Stimulated activated CD4-positive, alpha-beta T cell treated with anti-CD3 and anti-CD28 coated beads, Interleukin-2, amount 100 ng/mL, for 4 hours (primary cell): ENCODE measurements at regions not wholly inside any gene's neighbourhood (a gene's known extent, or its start where the extent isn't known, plus 50 kb on each side); places are given as distances from the start of the nearest gene placed in this dataset.

Experiments used
- DNase-seq: peaks from one replicate; pipeline ENCODE4 v3.0.0-alpha.2; 2020; ENCODE audit warnings: low read depth

DNA sequence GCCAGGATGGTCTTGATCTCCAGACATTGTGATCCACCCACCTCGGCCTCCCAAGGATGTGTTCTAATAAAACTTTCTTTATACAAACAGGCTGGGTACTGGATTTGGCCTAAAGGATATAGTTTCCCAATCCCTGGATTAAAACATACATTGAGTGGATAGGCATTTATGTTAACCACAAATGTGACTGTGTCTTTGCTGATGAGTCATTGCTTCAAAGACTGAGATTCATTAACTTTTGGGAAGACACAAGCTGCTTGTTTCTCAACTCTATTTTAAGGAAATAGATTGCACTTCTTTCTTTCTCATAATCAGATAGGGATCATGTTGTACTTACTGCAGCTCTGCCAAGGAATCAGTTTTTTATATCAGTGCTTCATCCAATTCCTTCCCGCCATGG lies 131.3 kb upstream of the AGA start:
- DNase-seq: no peak

DNA sequence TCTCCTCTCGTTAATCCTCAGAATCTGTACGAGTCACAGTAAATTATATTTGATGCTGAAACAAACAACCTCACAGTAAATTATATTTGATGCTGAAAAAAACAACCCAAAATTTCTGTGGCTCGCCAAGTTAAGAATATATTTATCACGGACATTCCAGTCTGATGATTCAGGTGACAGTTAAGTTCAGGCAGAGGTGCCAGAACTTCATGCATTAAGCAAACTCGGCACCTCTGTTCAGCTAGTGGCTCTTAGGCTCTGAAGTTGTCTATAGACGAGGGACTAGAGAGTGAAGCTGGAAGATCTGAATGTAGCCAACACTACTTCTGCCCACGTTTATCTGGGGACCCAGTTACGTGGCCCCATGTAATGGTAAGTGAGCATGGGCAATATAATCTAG lies 132.2 kb upstream of the AGA start:
- DNase-seq: no peak

GRCh38 chr4:177579649-177580048 lies 137.4 kb upstream of the AGA start:
- DNase-seq: no peak

GRCh38 chr4:177582992-177583391 lies 140.8 kb upstream of the AGA start:
- DNase-seq: no peak

DNA sequence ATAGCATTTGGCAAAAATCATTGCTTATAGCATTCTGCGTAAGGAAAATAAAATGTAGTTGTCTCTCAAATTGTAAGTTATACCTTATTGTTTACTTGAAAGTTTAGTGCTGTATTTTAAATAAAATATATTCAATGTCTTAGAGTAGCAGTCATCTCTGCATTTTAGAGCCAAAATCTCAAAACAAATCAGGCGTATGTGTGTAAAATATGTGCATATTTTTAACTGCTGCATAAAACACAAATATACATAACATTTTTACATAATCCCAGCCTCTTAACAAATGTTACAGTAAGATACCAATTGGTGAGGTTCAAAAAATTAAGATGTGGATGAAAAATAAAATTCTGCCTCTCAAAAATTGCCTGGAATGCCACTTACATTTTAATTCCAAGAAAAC lies 145.8 kb upstream of the AGA start:
- no peak for DNase-seq

DNA sequence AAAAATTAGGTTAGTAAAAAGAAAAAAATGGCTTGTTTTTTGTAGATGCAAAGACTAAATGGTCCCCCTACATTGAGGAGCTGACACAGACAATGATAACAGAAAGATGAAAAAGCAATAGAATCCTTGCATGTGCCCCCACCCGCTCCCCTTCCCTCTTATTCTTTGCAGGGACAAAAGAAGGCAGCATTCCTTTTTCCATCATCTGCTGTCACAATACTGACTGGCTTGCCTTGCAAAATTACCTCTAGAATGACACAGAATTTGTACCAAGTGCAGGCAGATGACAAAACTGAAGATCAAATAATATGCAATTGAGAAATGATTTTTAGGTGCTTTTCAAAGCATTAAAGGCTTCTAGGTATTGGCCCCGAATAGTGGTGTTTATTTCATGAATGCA lies 153.1 kb upstream of the AGA start:
- no peak for DNase-seq

- peak; percentile 3 for DNase-seq
Observed at GRCh38 chr4:177596035-177596434, 153.8 kb upstream of the AGA start.

GRCh38 chr4:177596991-177597390 lies 154.8 kb upstream of the AGA start:
- no peak for DNase-seq

GRCh38 chr4:177605252-177605651 lies 163.0 kb upstream of the AGA start:
- DNase-seq: no peak

- DNase-seq: no peak
Observed at GRCh38 chr4:177607111-177607573, 164.9 kb upstream of the AGA start.

DNA sequence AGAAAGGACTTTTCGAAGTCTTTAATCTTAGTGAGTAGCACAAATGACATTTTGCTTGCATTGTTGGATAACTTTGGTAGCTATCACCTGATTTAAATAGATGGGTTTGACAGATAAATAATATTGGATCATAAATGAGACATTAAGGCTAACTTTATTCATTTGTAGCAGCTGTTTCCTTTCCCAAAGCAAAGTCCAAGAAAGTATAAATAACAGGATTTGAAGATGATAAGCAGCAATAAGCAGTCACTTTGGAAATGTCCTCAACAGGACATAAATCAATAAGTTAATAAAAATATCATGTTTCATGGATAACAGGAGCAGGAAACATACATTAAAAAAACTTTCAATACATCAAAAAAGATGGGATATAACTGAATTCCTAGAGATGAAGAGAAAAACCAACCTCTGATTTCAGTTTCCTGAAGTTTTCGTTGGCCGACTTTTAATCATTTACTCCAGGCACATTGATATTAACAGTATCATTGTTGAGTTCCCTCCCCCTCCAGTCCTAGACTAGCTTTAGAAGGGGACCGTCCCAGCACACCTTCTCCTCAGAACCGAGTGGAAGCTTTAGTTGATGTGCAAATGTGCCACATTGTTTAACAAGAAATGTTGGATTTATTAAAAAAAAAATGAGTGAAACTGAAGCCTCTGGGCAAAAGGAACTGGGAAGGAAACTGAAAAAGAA lies 169.9 kb upstream of the AGA start:
- no peak for DNase-seq

DNA sequence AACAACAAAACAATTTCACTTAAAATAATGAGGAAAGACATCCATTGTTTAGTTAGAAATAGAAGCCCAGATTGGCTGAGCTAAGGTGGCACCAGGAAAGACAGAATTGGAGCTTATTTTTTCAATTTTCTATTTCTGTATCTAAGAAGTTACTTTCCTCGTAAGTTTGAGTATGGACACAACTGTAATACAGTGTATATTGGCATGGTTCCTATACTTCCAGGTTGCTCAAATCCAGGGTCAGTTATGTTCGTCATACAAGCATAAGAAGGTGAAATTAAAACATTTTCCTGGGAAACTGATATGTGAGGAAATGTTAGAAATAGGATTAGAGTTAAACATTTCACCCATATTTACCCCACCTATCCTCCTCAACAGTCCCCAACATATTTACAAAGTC lies 170.4 kb upstream of the AGA start:
- DNase-seq: no peak

- DNase-seq: no peak
Observed at GRCh38 chr4:177632481-177632880, 190.2 kb upstream of the AGA start.

- no peak for DNase-seq
Observed at GRCh38 chr4:177638871-177639270, 196.6 kb upstream of the AGA start.

- no peak for DNase-seq
Observed at GRCh38 chr4:177640864-177641263, 198.6 kb upstream of the AGA start.

DNA sequence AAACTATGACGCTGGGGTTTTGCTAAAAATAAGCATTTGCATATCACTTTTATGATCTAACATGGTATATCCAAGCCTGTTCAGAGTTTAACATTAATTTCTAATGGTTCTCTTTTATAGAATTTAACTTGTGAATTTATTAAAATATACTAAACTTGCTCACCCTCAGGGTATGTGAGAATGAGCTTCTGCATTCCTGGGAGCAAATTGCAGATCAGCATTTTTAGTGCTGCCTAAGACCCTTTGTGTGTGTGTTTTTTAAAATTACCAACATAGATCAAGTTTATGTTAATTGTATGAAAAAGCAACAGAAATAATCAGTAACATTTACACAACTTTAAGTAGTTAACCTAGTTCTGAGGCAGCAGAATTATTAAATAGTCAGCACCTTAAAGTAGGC lies 218.0 kb upstream of the AGA start:
- no peak for DNase-seq

GRCh38 chr4:177667687-177668086 lies 225.4 kb upstream of the AGA start:
- DNase-seq: no peak

- no peak for DNase-seq
Observed at GRCh38 chr4:177671387-177671786, 229.2 kb upstream of the AGA start.

DNA sequence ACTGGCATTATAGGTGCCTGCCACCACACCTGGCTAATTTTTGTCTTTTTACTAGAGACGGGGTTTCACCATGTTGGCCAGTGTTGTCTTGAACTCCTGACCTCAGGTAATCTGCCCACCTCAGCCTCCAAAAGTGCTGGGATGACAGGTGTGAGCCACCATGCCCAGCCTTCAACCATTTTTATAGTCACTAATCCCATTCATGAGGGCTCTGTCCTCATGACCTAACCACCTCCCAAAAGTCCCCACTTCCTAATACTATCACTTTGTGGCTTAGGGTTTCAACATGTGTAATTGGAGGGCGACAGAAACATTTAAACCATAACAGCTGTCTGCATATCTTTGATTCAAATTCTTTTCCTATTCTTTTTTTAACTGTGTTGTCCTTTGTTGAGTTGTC lies 229.6 kb upstream of the AGA start:
- DNase-seq: no peak

- DNase-seq: no peak
Observed at GRCh38 chr4:177673985-177674489, 231.8 kb upstream of the AGA start.

DNA sequence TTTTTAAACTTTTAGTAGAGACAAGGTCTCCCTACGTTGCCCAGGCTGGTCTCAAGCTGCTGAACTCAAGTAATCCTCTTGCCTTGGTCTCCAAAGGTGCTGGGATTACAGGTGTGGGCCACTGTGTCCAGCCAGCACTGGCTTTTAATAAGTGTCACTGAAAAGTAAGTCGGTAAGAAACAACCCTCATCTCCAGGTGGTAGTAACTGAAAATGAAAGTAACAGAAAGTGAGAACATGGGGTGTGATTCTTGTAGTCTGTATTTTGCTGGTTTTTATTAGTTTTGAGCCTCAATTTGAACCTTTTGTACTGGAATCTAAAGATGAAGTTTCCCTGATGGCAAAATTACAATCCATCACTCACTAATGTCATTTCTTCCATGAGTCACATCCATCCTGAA lies 238.1 kb upstream of the AGA start:
- no peak for DNase-seq

GRCh38 chr4:177681902-177682301 lies 239.7 kb upstream of the AGA start:
- DNase-seq: no peak

GRCh38 chr4:177687117-177687516 lies 244.9 kb upstream of the AGA start:
- DNase-seq: no peak

DNA sequence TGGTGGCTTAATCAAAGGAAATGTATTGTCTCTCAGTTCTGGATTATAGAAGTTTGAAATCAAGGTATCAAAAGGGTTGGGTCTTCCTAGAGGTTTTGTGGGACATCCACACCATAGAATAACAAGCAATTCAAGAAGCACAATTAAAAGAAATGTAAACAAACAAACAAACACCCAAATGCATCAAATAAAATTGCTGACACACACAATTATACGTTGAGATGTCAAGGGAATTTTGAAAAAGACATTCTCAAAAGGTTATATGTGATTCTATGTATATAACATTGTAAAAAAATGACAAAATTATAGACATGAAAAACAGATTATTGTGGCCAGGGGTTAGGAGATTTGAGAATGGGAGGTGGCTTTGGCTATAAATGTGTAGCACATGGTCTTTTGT lies 250.7 kb upstream of the AGA start:
- no peak for DNase-seq
